NB4 (cell line): ENCODE measurements at regions not wholly inside any gene's neighbourhood (a gene's known extent, or its start where the extent isn't known, plus 50 kb on each side); places are given as distances from the start of the nearest gene placed in this dataset.

ENCODE experiments used
- DNase-seq: peaks from one replicate; pipeline ENCODE4 v3.0.0; 2010; ENCODE audit warnings: low read depth
- H3K4me3 ChIP-seq: one replicate; pipeline ENCODE4 v1.5.1; 2011; ENCODE audit warnings: mild to moderate bottlenecking, low read depth, low read length, moderate library complexity
- CTCF ChIP-seq: IDR thresholded peaks from one replicate; pipeline ENCODE4 v1.5.1; 2012; ENCODE audit warnings: low read depth, low read length
- MAX ChIP-seq: IDR thresholded peaks from 2 replicates; pipeline ENCODE4 v1.6.1; 2011; ENCODE audit warnings: low read depth, low read length
- MYC ChIP-seq: IDR thresholded peaks from 2 replicates; pipeline ENCODE4 v1.6.1; 2011; ENCODE audit warnings: low read depth, low read length
- POLR2A ChIP-seq: IDR thresholded peaks from 2 replicates; pipeline ENCODE4 v1.6.1; 2011; ENCODE audit warnings: mild to moderate bottlenecking; ENCODE audit not compliant: insufficient read length; ENCODE audit errors: extremely low read depth

- TF ChIP-seq POLR2A (no peak), MAX (no peak), MYC (no peak), CTCF (no peak)
- no peak overlapping the region for H3K4me3 ChIP-seq
- no peak for DNase-seq
Observed at GRCh38 chr6:77403424-77403823, 59.9 kb downstream of the HTR1B start.

- H3K4me3 ChIP-seq: no peak overlapping the region
- DNase-seq: no peak
- TF ChIP-seq CTCF: no peak
- TF ChIP-seq MAX: no peak
- no peak for TF ChIP-seq MYC
- no peak for TF ChIP-seq POLR2A
Observed at GRCh38 chr6:77401231-77401630, 62.1 kb downstream of the HTR1B start.

GRCh38 chr6:77397561-77397960 lies 65.7 kb downstream of the HTR1B start:
- TF ChIP-seq CTCF (no peak), MYC (no peak), POLR2A (no peak), MAX (no peak)

GRCh38 chr6:77389402-77389801 lies 73.9 kb downstream of the HTR1B start:
- DNase-seq: no peak
- no peak overlapping the region for H3K4me3 ChIP-seq
- TF ChIP-seq MAX (no peak), MYC (no peak), POLR2A (no peak), CTCF (no peak)

More at GRCh38 chr6:77397561-77397960, 65.7 kb downstream of the HTR1B start:
- H3K4me3 ChIP-seq: no peak overlapping the region
- DNase-seq: no peak

- DNase-seq: no peak
- TF ChIP-seq MAX (no peak), POLR2A (no peak), CTCF (no peak), MYC (no peak)
- H3K4me3 ChIP-seq: no peak overlapping the region
Observed at GRCh38 chr6:77383026-77383425, 80.3 kb downstream of the HTR1B start.

GRCh38 chr6:77373955-77374354 lies 89.3 kb downstream of the HTR1B start:
- DNase-seq: no peak
- H3K4me3 ChIP-seq: no peak overlapping the region
- no peak for TF ChIP-seq MAX
- TF ChIP-seq MYC: no peak
- no peak for TF ChIP-seq CTCF
- no peak for TF ChIP-seq POLR2A
